ENCODE measurements at regions not wholly inside any gene's neighbourhood (a gene's known extent, or its start where the extent isn't known, plus 50 kb on each side); places are given as distances from the start of the nearest gene placed in this dataset.

DNA sequence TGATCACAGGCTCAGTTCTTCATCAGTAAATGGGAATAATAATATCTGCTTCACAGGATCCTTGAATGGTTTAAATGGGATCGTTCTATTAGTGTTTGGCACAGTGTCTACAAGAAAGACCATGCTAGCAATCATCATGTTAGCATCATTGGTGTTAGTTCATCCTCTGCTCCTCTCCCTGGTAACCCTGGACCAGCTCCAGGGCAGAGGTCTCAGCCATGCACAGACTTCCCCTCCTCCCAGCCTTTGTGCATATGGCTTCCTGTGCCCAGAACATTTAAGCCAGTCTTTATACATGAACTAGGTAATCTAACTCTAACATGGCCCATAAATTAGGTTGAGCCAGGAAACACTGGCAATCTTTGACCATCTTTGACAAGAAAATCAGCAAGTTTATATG is 180.2 kb downstream of the EPM2A start:
- no peak overlapping the region for H3K27ac ChIP-seq (ENCODE audit: insufficient read length, low read depth, low read length)
- no peak overlapping the region for H2BK20ac ChIP-seq (ENCODE audit: low read depth, low read length, poor library complexity, severe bottlenecking)
- H4K8ac ChIP-seq (replicated peaks; ENCODE audit: insufficient read length, low read depth, low read length) = no peak overlapping the region
- no peak overlapping the region for H4K5ac ChIP-seq (ENCODE audit: insufficient read length, low read depth, low read length)
- H4K91ac ChIP-seq (ENCODE audit: insufficient read length, low read depth, low read length) = no peak overlapping the region
- no peaks in the 10 kb centered on the region for H4K20me1 ChIP-seq (ENCODE audit: control insufficient read depth, insufficient read depth, insufficient read length)
- H3K23me2 ChIP-seq (ENCODE audit: insufficient read length, low read depth, low read length, poor library complexity, severe bottlenecking) = no peaks in the 10 kb centered on the region
- Mint-ChIP-seq H3K27ac (no peak overlapping the region), H3K4me3 (no peak overlapping the region), H3K4me1 (peaks cover 7 to 10% of the 10 kb centered on the region in 2 experiments), H3K27me3 (ENCODE audit: low read depth) (no peaks in the 10 kb centered on the region), H3K36me3 (ENCODE audit: insufficient read depth in 1 of 3, low read depth in 3 of 3) (peaks cover 0 to 5% (median 0%) of the 10 kb centered on the region in 3 experiments; a peak in 1 of 7 replicates), H3K9me3 (no peaks in the 10 kb centered on the region; a peak in 1 of 5 replicates)
- H3K4ac ChIP-seq (ENCODE audit: low read depth, low read length) = no peak overlapping the region
- TF ChIP-seq, protein P1, sequence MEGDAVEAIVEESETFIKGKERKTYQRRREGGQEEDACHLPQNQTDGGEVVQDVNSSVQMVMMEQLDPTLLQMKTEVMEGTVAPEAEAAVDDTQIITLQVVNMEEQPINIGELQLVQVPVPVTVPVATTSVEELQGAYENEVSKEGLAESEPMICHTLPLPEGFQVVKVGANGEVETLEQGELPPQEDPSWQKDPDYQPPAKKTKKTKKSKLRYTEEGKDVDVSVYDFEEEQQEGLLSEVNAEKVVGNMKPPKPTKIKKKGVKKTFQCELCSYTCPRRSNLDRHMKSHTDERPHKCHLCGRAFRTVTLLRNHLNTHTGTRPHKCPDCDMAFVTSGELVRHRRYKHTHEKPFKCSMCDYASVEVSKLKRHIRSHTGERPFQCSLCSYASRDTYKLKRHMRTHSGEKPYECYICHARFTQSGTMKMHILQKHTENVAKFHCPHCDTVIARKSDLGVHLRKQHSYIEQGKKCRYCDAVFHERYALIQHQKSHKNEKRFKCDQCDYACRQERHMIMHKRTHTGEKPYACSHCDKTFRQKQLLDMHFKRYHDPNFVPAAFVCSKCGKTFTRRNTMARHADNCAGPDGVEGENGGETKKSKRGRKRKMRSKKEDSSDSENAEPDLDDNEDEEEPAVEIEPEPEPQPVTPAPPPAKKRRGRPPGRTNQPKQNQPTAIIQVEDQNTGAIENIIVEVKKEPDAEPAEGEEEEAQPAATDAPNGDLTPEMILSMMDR (conservative IDR thresholded peaks at IDR 0.05) = no peak
- no peaks in the 10 kb centered on the region for H3K79me1 ChIP-seq (ENCODE audit: insufficient read depth, low read depth, low read length, poor library complexity, severe bottlenecking)
- no peak overlapping the region for H3T11ph ChIP-seq (ENCODE audit: low read length)
- no peak overlapping the region for H2AK5ac ChIP-seq (ENCODE audit: insufficient read length, low read length)
- no peak overlapping the region for H2AFZ ChIP-seq (ENCODE audit: low read length)
- no peak overlapping the region for H3K4me2 ChIP-seq (ENCODE audit: insufficient read depth, insufficient read length, low read length)
- no peak for DNase-seq
- H2BK5ac ChIP-seq (ENCODE audit: insufficient read length, low read length) = no peak overlapping the region
- H3K4me1 ChIP-seq (ENCODE audit: insufficient read depth, low read length) = no peaks in the 10 kb centered on the region
- H3K79me2 ChIP-seq (ENCODE audit: insufficient read depth, low read length) = no peaks in the 10 kb centered on the region
- no peak overlapping the region for H3K9ac ChIP-seq (ENCODE audit: extremely low read depth, insufficient read length, low read length)
- H3K23ac ChIP-seq (ENCODE audit: insufficient read length, low read depth, low read length) = no peak overlapping the region
- H2BK12ac ChIP-seq (ENCODE audit: insufficient read length, low read depth, low read length) = no peak overlapping the region
- H3K27me3 ChIP-seq (ENCODE audit: insufficient read depth, low read length) = no peaks in the 10 kb centered on the region
- no peaks in the 10 kb centered on the region for H3K9me3 ChIP-seq (ENCODE audit: control insufficient read depth, low read depth, low read length)
- no peak overlapping the region for H2BK120ac ChIP-seq (ENCODE audit: low read depth, low read length, poor library complexity, severe bottlenecking)
- no peak overlapping the region for H3K14ac ChIP-seq (ENCODE audit: insufficient read depth, low read length)
- no peak overlapping the region for H3K56ac ChIP-seq (ENCODE audit: insufficient read length, low read depth, low read length)
- H2BK15ac ChIP-seq (ENCODE audit: low read depth, low read length) = no peak overlapping the region
- H3K18ac ChIP-seq (ENCODE audit: insufficient read length, low read depth, low read length) = no peak overlapping the region
- WGBS (ENCODE audit: extremely low coverage, insufficient read length, low lambda C conversion rate) = no CpG with 5 or more reads among the region's 1 CpG

Measured in H9 (cell line).